Right cardiac atrium (tissue), 5 donors: ENCODE measurements at regions not wholly inside any gene's neighbourhood (a gene's known extent, or its start where the extent isn't known, plus 50 kb on each side); places are given as distances from the start of the nearest gene placed in this dataset.
"Not testable (repeated sequence)": the region's sequence is repeated elsewhere in the genome, so short reads cannot be mapped to it uniquely, and the experiment has no call there.

Experiments
- ATAC-seq, 2 donors: fragments of 200-7000 bp; cut with Tn5 transposase; one replicate each; pipeline versions ENCODE4 v1.8.0 to v1.9.1; 2020; ENCODE audit warnings: moderate library complexity in 2 of 2, mild to moderate bottlenecking in 1 of 2
- DNase-seq, 3 donors: peaks; one replicate each; pipeline ENCODE4 v3.0.0-alpha.2; 2020
- H3K27ac ChIP-seq: one replicate; pipeline ENCODE4 v1.5.1; 2013; ENCODE audit warnings: mild to moderate bottlenecking, low read length, control low read depth, moderate library complexity
- H3K27me3 ChIP-seq: one replicate; pipeline ENCODE4 v1.6.1; 2013; ENCODE audit not compliant: control insufficient read depth, insufficient read depth
- H3K4me1 ChIP-seq: one replicate; pipeline ENCODE4 v1.6.1; 2013; ENCODE audit warnings: low read length; ENCODE audit not compliant: control insufficient read depth, insufficient read depth
- H3K4me3 ChIP-seq: one replicate; pipeline ENCODE4 v1.5.1; 2013; ENCODE audit warnings: low read length, control low read depth
- H3K9me3 ChIP-seq: one replicate; pipeline ENCODE4 v1.6.1; 2013; ENCODE audit warnings: low read length; ENCODE audit not compliant: control insufficient read depth
- WGBS: extraction: QIAGEN DNeasy Blood & Tissue Kit; methylation state at CpG from one replicate; pipeline ENCODE4 v1.1.7; 2013; 5-methylcytosine and 5-hydroxymethylcytosine counted together
- intact Hi-C, 4 donors: fragments of 100-400 bp; cut with DNase I; formaldehyde crosslinking; loops; one replicate each; pipeline versions ENCODE4 v1.11.0 to v1.14.0; 2022 to 2023
- donor health status: healthy with polysubstance abuse.
- donor health status: DM: no; HTN: yes; CAD: no.
- donor health status: DM: no; HTN: no; CAD: no.
- donor health status: DM: no; HTN: yes; CAD: no; lungs with severe emphysema.
- donor health status: DM: yes; HTN: yes; CAD: no.

DNA sequence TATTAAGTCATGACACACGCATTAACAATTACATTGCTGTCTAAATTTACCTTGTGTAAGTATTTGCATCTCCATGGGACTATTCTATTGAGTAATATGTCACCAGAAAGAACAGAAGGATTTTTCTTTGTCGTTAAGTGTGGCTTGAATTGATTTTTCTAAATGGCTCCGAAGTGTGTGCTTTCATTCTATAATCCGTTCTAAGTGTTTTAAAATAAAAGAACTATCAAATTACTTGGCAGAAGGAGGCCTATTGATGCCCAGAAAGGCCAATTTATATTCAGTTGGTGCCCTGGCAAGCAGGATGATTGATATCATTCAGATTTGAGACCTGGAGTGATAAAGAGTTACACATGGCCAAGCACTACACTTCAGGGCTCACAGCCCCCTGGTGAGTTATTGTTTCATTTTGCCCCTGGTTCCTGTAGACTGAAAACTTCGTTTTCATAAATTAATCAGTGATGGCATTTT is 538.9 kb upstream of the ANO5 start:
- no peak overlapping the region for H3K4me3 ChIP-seq
- H3K27ac ChIP-seq: no peak overlapping the region
- H3K9me3 ChIP-seq: no peaks in the 10 kb centered on the region
- no peaks in the 10 kb centered on the region for H3K27me3 ChIP-seq
- intact Hi-C loops: no loop called here
- 59% methylated on average over 5 of the region's 5 CpGs for WGBS
- ATAC-seq (no peak), DNase-seq (no peak)
- H3K4me1 ChIP-seq: no peaks in the 10 kb centered on the region

DNA sequence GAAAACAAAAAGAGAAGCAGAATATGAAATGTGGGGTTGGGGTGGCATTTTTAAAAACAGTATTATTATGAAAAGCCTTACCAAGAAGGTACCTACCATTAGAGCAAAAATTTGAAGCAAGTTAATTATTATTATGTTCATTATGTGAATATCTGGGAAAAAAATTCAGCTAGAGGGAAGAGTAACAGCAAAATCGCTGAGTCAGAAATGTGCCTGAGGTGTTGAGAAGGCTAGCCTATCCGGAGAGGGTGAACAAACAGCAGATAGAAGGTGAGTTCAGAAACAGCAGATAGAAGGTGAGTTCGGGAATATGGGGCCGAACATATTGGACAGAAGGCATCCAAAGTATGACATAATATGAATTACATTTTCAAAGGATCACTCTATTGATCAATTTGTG is 536.8 kb upstream of the ANO5 start:
- ATAC-seq (no peak), DNase-seq (no peak)
- H3K27ac ChIP-seq: no peak overlapping the region
- H3K9me3 ChIP-seq: no peaks in the 10 kb centered on the region
- H3K4me1 ChIP-seq: no peaks in the 10 kb centered on the region
- 81% methylated on average over 4 of the region's 4 CpGs for WGBS
- no peaks in the 10 kb centered on the region for H3K27me3 ChIP-seq
- intact Hi-C loops: no loop called here
- no peak overlapping the region for H3K4me3 ChIP-seq

DNA sequence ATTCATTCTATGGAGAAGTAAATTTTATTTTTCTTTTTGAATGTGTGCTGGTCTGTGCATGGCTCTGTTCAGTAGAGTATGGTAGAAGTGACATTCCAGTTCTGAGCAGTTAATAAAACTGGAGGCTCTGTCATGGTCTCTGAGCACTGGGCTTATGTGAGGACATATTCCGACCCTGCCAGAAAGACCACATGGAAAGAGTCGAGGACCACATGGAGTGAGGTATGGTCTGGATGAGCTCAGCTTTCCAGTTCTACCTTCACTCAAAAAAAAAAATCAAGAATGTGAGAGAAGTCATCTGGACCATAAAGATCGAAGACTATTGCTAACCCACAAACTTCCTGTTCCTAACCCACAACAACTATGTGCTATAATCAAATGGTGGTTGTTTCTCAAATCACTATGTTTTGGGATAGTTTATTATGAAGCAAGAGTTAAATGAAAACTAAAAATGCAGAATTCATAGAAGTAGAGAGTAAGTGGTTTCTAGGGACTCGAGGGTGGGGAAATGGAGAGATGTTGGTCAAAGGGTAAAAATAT is 534.2 kb upstream of the ANO5 start:
- no peaks in the 10 kb centered on the region for H3K9me3 ChIP-seq
- H3K4me3 ChIP-seq: no peak overlapping the region
- no peaks in the 10 kb centered on the region for H3K4me1 ChIP-seq
- no peak overlapping the region for H3K27ac ChIP-seq
- ATAC-seq (no peak), DNase-seq (no peak)
- no peaks in the 10 kb centered on the region for H3K27me3 ChIP-seq
- intact Hi-C loops: no loop called here
- WGBS: 76% methylated on average over 4 of the region's 4 CpGs

- H3K4me1 ChIP-seq, H3K9me3 ChIP-seq, DNase-seq, intact Hi-C loops, H3K27ac ChIP-seq, H3K27me3 ChIP-seq, ATAC-seq, H3K4me3 ChIP-seq: not testable (repeated sequence)
- 80% methylated on average over 2 of the region's 2 CpGs for WGBS
Observed at GRCh38 chr11:21659377-21659776, 533.5 kb upstream of the ANO5 start.

- no peak overlapping the region for H3K4me3 ChIP-seq
- no peaks in the 10 kb centered on the region for H3K9me3 ChIP-seq
- no peak overlapping the region for H3K27ac ChIP-seq
- intact Hi-C loops: no loop called here
- no peaks in the 10 kb centered on the region for H3K4me1 ChIP-seq
- ATAC-seq (no peak), DNase-seq (no peak)
- H3K27me3 ChIP-seq: no peaks in the 10 kb centered on the region
Observed at GRCh38 chr11:21659961-21660360, 532.9 kb upstream of the ANO5 start.

GRCh38 chr11:21675049-21675616 is 517.8 kb upstream of the ANO5 start:
- intact Hi-C loops: no loop called here
- H3K27me3 ChIP-seq: no peaks in the 10 kb centered on the region
- ATAC-seq: no peak
- 69% methylated on average over 6 of the region's 6 CpGs for WGBS
- no peaks in the 10 kb centered on the region for H3K9me3 ChIP-seq
- DNase-seq: no peak
- H3K27ac ChIP-seq: no peak overlapping the region
- H3K4me3 ChIP-seq: no peak overlapping the region
- H3K4me1 ChIP-seq: no peaks in the 10 kb centered on the region

GRCh38 chr11:21687643-21688042 is 505.2 kb upstream of the ANO5 start:
- WGBS: 51% methylated on average over 1 of the region's 1 CpG
- Histone ChIP-seq H3K9me3 (no peaks in the 10 kb centered on the region), H3K27ac (no peak overlapping the region), H3K27me3 (no peaks in the 10 kb centered on the region), H3K4me3 (no peak overlapping the region), H3K4me1 (no peaks in the 10 kb centered on the region)
- ATAC-seq: no peak
- no peak for DNase-seq
- intact Hi-C loops: no loop called here

- DNase-seq (no peak), ATAC-seq (no peak)
- Histone ChIP-seq H3K27me3 (no peaks in the 10 kb centered on the region), H3K4me1 (no peaks in the 10 kb centered on the region), H3K27ac (no peak overlapping the region), H3K4me3 (no peak overlapping the region), H3K9me3 (no peaks in the 10 kb centered on the region)
- WGBS: 32% methylated on average over 2 of the region's 2 CpGs
- intact Hi-C loops: no loop called here
Observed at GRCh38 chr11:21704539-21704938, 488.3 kb upstream of the ANO5 start.

DNA sequence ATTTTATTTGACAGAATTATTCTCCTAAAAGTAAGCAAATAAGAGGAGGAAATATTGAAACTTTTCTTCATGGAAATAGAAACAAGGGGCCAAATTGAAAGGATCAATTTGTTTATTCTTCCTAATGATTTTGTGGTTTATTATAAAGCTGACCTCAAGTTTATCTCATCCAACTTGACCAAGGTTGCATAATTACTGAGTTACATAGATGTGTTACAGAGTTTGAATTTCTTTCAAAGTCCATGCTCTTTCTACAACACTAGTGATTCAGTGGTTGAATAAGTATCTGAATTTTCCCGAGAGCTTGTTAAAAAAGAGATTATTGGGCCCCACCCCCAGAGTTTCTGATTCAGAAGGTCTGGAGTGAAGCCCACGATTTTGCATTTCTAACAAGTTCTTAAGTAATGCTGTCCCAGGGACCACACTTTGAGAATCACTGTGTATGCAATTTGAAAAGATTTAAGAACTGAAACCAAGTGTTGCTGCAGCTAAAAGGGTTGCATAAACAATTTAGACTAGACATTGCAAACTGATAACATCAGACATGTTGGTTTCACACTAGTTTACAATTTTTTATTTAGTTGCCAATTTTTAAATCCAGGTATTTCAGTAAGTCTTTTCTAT is 485.7 kb upstream of the ANO5 start:
- 39% methylated on average over 2 of the region's 2 CpGs for WGBS
- ATAC-seq: no peak
- no peaks in the 10 kb centered on the region for H3K27me3 ChIP-seq
- no peak overlapping the region for H3K27ac ChIP-seq
- no peaks in the 10 kb centered on the region for H3K9me3 ChIP-seq
- DNase-seq: no peak
- H3K4me1 ChIP-seq: no peaks in the 10 kb centered on the region
- intact Hi-C loops: no loop called here
- no peak overlapping the region for H3K4me3 ChIP-seq

GRCh38 chr11:21710809-21711208 is 482.1 kb upstream of the ANO5 start:
- Histone ChIP-seq H3K27me3 (no peaks in the 10 kb centered on the region), H3K4me1 (no peaks in the 10 kb centered on the region), H3K27ac (no peak overlapping the region), H3K9me3 (no peaks in the 10 kb centered on the region), H3K4me3 (no peak overlapping the region)
- ATAC-seq: no peak
- DNase-seq: no peak
- WGBS: 71% methylated on average over 1 of the region's 1 CpG
- intact Hi-C loops: no loop called here

DNA sequence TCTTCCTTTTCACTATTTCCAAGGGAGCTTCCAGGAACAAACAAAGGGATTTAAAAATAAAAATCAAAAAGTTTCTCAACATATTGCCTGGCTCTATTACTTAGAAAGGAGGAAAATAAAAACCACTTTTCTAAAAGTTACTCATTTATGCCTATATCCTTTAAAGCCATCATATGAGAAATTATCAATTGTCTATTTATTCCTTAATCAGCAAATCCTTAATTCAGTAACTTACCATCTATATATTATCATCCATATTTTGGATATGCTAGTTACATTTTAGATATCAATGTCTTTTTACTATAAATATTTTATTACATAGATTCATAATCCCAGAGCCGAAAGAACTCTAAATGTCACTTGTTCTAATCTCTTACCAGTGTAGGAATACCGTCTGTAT is 481.5 kb upstream of the ANO5 start:
- 68% methylated on average over 2 of the region's 2 CpGs for WGBS
- ATAC-seq (no peak), DNase-seq (no peak)
- Histone ChIP-seq H3K27me3 (no peaks in the 10 kb centered on the region), H3K27ac (no peak overlapping the region), H3K4me3 (no peak overlapping the region), H3K9me3 (no peaks in the 10 kb centered on the region), H3K4me1 (no peaks in the 10 kb centered on the region)
- intact Hi-C loops: no loop called here

- Histone ChIP-seq H3K27ac (no peak overlapping the region), H3K9me3 (no peaks in the 10 kb centered on the region), H3K4me1 (no peaks in the 10 kb centered on the region), H3K27me3 (no peaks in the 10 kb centered on the region), H3K4me3 (no peak overlapping the region)
- ATAC-seq (no peak), DNase-seq (no peak)
- intact Hi-C loops: no loop called here
Observed at GRCh38 chr11:21723678-21724077, 469.2 kb upstream of the ANO5 start.
